ENCODE measurements at regions not wholly inside any gene's neighbourhood (a gene's known extent, or its start where the extent isn't known, plus 50 kb on each side); places are given as distances from the start of the nearest gene placed in this dataset.
A peak's percentile ranks its signal among the peaks of the same experiment; 100 is the strongest.
"Not testable (repeated sequence)": the region's sequence is repeated elsewhere in the genome, so short reads cannot be mapped to it uniquely, and the experiment has no call there.

DNA sequence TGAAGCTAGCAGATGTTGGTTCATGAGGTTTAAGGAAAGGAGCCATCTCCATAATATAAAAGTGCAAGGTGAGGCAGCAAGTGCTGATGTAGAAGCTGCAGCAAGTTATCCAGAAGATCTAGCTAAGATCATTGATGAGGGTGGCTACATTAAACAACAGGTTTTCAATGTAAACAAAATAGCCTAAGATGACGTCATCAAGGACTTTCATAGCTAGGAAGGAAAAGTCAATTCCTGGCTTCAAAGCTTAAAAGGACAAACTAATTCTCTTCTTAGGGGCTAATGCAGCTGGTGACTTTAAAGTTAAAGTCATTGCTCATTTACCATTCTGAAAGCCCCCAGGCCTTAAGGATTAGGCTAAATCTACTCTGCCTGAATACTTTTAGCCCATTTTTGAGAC, 141.9 kb downstream of the MID1IP1 start:
- DNase-seq, result no peak

DNA sequence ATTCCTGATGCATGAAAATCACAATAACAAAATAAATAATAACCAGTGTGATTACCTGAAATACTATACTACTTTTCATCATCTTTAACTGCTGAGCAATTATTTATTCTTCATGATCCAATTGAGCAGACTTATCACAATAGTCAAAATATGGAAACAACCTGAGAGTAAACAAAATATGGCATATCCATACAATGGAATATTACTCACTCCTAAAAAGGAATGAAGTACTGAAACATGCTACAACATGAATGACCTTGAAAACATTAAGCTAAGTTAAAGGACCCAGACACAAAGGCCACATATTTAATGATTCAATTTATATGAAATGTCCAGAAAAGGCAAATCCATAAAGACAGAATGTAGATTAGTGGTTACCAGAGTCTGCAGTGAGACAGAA, 146.8 kb downstream of the MID1IP1 start:
- no peak for DNase-seq

DNA sequence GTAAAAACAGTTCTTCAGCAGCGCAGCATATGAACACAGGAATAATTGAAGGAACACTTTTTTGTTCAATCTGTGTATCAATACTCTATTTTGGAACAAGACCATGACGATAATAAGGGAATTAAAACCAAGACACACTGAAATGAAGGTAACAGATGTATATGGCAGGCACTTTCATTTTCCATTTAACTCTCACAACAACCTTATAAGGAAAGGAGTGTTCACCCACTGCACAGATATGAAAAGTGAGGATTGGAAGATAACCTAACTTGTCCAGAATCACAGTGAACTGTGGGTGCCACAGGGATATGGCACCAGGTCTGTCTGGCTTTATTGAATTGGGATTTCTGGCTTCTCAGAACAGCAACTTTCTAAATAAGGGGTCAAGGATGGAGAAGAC, 153.3 kb downstream of the MID1IP1 start:
- no peak for DNase-seq

- DNase-seq, result no peak
Observed at GRCh38 chrX:38959736-38960135, 158.5 kb downstream of the MID1IP1 start.

DNA sequence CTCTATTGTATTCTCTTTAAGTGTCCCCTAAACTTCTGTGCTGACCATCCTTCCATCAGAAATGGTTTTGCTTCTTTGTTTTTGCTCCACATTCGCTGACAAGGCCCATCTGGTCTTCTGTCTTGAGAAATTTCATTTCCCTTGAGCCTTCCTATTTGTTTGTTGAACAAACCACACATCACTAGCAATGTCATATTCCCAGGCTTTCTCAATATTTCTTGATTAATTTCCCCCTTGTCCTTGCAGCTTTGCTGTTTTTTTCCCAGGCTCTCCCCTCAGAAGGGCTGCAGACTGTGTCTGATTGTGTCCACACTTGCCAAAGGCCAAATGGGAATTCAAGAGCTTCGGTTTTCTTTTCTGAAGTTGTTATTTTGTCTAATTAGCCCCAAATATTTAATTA, 158.9 kb downstream of the MID1IP1 start:
- no peak for DNase-seq

- no peak for DNase-seq
Observed at GRCh38 chrX:38961936-38962335, 160.7 kb downstream of the MID1IP1 start.

- not testable (repeated sequence) for DNase-seq
Observed at GRCh38 chrX:38963244-38963643, 162.0 kb downstream of the MID1IP1 start.

DNA sequence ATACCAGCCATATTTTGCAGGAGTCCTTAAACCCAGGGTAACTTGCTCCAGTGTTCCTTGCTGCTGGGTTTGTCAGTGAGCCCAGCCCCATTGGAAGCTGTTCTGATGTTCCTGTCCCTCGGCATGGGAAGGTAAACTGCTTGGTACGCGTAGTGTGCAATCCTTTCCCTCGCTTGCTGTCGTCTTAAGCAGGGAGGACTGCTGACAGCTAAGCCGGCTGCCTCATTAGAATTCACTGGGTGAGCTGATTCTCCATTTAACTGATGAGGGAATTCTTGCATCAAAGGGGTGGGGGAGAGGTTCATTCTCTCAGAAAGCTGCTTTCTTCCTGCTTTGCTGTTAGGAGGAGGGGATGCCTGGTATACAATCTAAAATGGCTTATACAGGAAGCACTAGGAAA, 164.6 kb downstream of the MID1IP1 start:
- no peak for DNase-seq

GRCh38 chrX:38968344-38969216, 167.3 kb downstream of the MID1IP1 start:
- no peak for DNase-seq

DNA sequence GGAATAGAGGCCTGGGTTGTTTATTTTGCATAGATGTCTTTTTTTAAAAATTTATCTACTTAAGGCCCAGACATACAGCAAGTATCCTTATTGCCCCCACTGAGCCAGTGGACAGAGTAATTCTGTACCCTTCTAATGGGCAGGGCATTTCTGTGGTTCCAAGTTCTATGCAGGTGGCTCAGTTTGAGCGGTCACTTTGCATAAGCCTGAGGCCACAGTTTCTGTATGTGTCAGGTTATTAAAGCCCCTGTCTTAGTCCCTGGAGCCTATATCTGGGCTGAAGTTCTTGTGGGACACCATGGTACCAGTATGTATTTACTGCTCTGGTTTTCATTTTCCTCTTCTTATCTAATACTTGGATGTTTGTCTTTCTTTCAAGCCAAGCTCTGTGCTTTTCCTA, 168.8 kb downstream of the MID1IP1 start:
- DNase-seq, result no peak

- DNase-seq, result no peak
Observed at GRCh38 chrX:38970845-38971244, 169.6 kb downstream of the MID1IP1 start.

- DNase-seq, result no peak
Observed at GRCh38 chrX:38973322-38973721, 172.1 kb downstream of the MID1IP1 start.

- DNase-seq, result no peak
Observed at GRCh38 chrX:38974542-38974941, 173.3 kb downstream of the MID1IP1 start.

- no peak for DNase-seq
Observed at GRCh38 chrX:38975368-38975942, 174.2 kb downstream of the MID1IP1 start.

- no peak for DNase-seq
Observed at GRCh38 chrX:38982370-38982769, 181.1 kb downstream of the MID1IP1 start.

GRCh38 chrX:38982843-38983242, 181.6 kb downstream of the MID1IP1 start:
- no peak for DNase-seq

GRCh38 chrX:38985375-38985774, 184.1 kb downstream of the MID1IP1 start:
- DNase-seq, result peak; percentile 28

DNA sequence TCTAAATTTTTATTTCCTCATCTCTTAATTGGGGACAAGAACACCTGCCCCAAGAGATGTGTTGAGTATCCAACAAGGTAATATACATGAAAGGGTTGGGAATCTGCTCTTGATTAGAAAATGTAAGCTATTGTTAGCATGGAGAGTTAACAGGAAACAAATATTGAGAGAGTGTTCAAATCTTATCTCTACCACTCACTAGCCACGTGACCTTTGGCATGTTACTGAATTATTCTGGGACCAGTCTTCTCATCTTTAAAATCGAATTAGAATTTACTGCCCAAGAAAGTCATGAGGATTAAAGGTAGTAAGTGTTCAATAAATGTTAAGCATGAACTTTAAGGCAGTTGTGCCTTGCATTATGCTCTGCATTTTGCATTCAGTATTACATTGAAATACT, 184.7 kb downstream of the MID1IP1 start:
- DNase-seq, result no peak

DNA sequence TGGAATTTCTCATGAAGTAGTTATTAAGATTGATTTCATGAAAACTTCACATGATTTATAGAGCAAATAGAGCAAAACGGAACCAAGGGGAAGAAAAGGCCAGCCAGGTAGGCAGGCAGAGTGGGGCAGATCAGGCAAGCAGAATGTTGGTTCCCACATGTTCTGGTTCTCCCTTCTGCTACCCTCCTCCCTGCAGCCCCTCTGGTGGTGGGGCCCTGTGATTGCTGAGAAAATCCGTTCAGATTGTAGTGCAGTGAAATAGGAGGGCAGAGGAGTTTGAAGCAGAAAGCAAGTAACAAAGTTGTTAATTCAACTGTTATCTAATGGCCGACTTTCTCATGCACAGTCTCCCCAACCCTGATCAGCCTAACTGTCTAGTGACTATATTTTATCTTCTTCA, 185.3 kb downstream of the MID1IP1 start:
- no peak for DNase-seq

- DNase-seq, result no peak
Observed at GRCh38 chrX:38987198-38987651, 186.0 kb downstream of the MID1IP1 start.

DNA sequence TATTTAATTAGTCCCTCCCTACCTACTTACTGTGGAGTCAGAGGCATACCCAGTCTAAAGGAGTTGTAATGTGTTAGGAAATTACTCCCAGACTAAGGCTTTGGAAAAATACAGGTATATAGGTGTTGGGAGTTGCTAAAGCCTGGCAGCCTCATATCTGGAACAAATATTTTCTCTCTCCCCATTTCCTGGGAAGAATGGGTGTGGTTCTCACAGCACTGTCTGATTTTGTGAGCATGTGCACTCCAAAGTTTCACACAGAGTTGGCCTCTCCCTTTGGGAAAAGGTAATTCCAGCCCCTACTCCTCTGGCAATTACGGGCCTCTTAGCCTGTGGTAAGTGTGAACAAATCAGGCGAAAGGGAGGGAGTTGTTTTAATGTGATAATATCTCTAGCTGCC, 187.0 kb downstream of the MID1IP1 start:
- DNase-seq, result no peak

- no peak for DNase-seq
Observed at GRCh38 chrX:38989076-38989475, 187.8 kb downstream of the MID1IP1 start.

DNA sequence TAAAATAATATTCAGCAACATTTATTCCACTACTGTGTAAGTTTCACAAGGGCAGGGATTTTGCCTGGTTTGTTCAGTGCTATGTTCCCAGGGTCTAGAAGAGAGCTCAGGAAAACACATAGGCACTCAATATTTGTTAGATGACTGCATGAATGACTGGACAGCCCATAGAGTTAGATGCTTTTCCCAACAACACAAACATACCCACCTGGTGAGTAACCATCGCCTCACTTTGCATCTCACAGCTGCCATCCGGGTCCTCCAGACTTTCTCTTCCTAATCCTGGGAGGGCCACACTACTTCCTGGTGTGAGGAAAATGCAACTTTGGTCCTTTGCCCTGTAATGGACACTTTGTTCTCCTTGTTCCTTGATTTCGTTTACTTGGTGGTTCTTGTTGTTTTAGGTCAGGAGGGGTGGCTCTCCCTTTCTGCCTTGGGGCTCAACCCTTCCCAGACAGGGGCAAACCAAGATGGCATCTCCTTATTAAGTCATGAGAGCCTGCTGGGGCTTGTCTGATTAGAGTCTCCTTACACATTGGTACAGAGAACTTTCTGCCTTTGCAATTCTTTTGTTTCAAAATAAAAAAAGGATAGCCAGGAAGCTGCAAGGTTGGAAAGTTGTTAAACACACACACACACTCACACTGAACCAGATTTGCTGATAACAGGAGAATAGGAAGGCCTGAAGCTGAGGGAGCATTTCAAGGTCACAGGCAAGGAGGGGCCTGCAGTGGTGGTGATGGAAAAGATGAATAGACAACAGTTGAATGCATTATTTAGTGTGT, 190.6 kb downstream of the MID1IP1 start:
- no peak for DNase-seq

All from CD4-positive, alpha-beta T cell treated with Interleukin-10 for 1 hour (primary cell).